GM23338 (cell line): ENCODE measurements at regions not wholly inside any gene's neighbourhood (a gene's known extent, or its start where the extent isn't known, plus 50 kb on each side); places are given as distances from the start of the nearest gene placed in this dataset.

Experiments
- ATAC-seq: fragments of 200-7000 bp; cut with Tn5 transposase; 3 replicates; pipeline ENCODE4 v1.9.1; 2020
- DNase-seq: peaks from one replicate; pipeline ENCODE4 v3.0.0-alpha.2; 2015; ENCODE audit warnings: low spot score
- H2AFZ ChIP-seq: fragments of 200-600 bp; sonication (generic); 2 replicates; pipeline ENCODE4 v1.8.0; 2016; ENCODE audit warnings: antibody characterized with exemption, mild to moderate bottlenecking, moderate library complexity
- H3F3A ChIP-seq: fragments of 200-600 bp; sonication (generic); replicated peaks from 2 replicates; pipeline ENCODE4 v1.8.0; 2017; ENCODE audit warnings: antibody characterized with exemption, mixed run types, low read depth
- H3K27ac ChIP-seq: fragments of 200-600 bp; sonication (generic); 2 replicates; pipeline ENCODE4 v1.6.1; 2016; ENCODE audit warnings: low read depth
- H3K27me3 ChIP-seq: fragments of 200-600 bp; sonication (generic); 2 replicates; pipeline ENCODE4 v1.8.0; 2016; ENCODE audit warnings: mild to moderate bottlenecking, mixed run types, moderate library complexity; ENCODE audit not compliant: insufficient read depth
- H3K36me3 ChIP-seq: fragments of 200-600 bp; sonication (generic); 2 replicates; pipeline ENCODE4 v1.8.0; 2016; ENCODE audit warnings: mild to moderate bottlenecking; ENCODE audit not compliant: insufficient read depth
- H3K4me1 ChIP-seq: fragments of 200-600 bp; sonication (generic); 2 replicates; pipeline ENCODE4 v1.8.0; 2016; ENCODE audit warnings: mild to moderate bottlenecking, moderate library complexity; ENCODE audit not compliant: insufficient read depth
- H3K4me2 ChIP-seq: fragments of 200-600 bp; sonication (generic); 2 replicates; pipeline ENCODE4 v1.7.1; 2017; ENCODE audit warnings: mixed run types
- H3K4me3 ChIP-seq: fragments of 200-600 bp; sonication (generic); 2 replicates; pipeline ENCODE4 v1.6.1; 2016; ENCODE audit warnings: mixed run types
- H3K79me2 ChIP-seq: fragments of 200-600 bp; sonication (generic); replicated peaks from 2 replicates; pipeline ENCODE4 v1.8.0; 2017; ENCODE audit warnings: mild to moderate bottlenecking; ENCODE audit not compliant: insufficient read depth
- H3K9me2 ChIP-seq: fragments of 200-600 bp; sonication (generic); 2 replicates; pipeline ENCODE4 v1.8.0; 2017; ENCODE audit not compliant: insufficient read depth
- H4K20me1 ChIP-seq: fragments of 200-600 bp; sonication (generic); replicated peaks from 2 replicates; pipeline ENCODE4 v1.8.0; 2017; ENCODE audit warnings: mild to moderate bottlenecking; ENCODE audit not compliant: insufficient read depth
- H3K27ac Mint-ChIP-seq: 2 replicates; pipeline ENCODE4 v1.8.0; 2020; ENCODE audit warnings: inconsistent platforms, mild to moderate bottlenecking, moderate library complexity, mixed read lengths
- H3K27me3 Mint-ChIP-seq: 3 replicates; pipeline ENCODE4 v1.8.0; 2022; ENCODE audit warnings: low read depth, mild to moderate bottlenecking, moderate library complexity, mixed read lengths, inconsistent platforms; ENCODE audit not compliant: insufficient read depth, poor library complexity
- H3K36me3 Mint-ChIP-seq: 3 replicates; pipeline ENCODE4 v1.8.0; 2021; ENCODE audit warnings: low read depth, mild to moderate bottlenecking, inconsistent platforms, moderate library complexity, mixed read lengths
- H3K4me1 Mint-ChIP-seq: 3 replicates; pipeline ENCODE4 v1.8.0; 2020; ENCODE audit warnings: mild to moderate bottlenecking, inconsistent platforms, mixed read lengths
- H3K4me3 Mint-ChIP-seq: 3 replicates; pipeline ENCODE4 v1.8.0; 2021; ENCODE audit warnings: moderate library complexity, mild to moderate bottlenecking, inconsistent platforms, mixed read lengths
- H3K9me3 Mint-ChIP-seq: 3 replicates; pipeline ENCODE4 v1.8.0; 2020; ENCODE audit warnings: moderate library complexity, mild to moderate bottlenecking, inconsistent platforms, mixed read lengths
- CREB1 ChIP-seq: fragments of 250-450 bp; sonication (Bioruptor Pico); IDR thresholded peaks from 2 replicates; pipeline ENCODE4 v1.5.0; 2020; ENCODE audit warnings: low read depth, mild to moderate bottlenecking, moderate library complexity
- CTCF ChIP-seq, 2 experiments: fragments of 200-600 bp in 1 of 2; sonication (generic) in 1 of 2; conservative IDR thresholded peaks; 2 replicates each; pipeline versions ENCODE4 v1.5.1 to v1.6.1; 2016 to 2017; ENCODE audit warnings: antibody characterized with exemption in 2 of 2, low read depth in 2 of 2, mild to moderate bottlenecking in 2 of 2, moderate library complexity in 1 of 2
- ETS1 ChIP-seq: IDR thresholded peaks from 2 replicates; pipeline ENCODE4 v1.6.1; 2016; ENCODE audit warnings: antibody characterized with exemption
- EZH2 ChIP-seq: fragments of 200-600 bp; sonication (generic); IDR thresholded peaks from one replicate; pipeline ENCODE4 v1.8.0; 2017; ENCODE audit warnings: antibody characterized with exemption, mild to moderate bottlenecking, low read depth; ENCODE audit not compliant: unreplicated experiment
- EZH2phosphoT487 ChIP-seq: fragments of 200-600 bp; sonication (generic); IDR thresholded peaks from one replicate; pipeline ENCODE4 v1.8.1; 2018; ENCODE audit warnings: antibody characterized with exemption; ENCODE audit not compliant: unreplicated experiment
- JUNB ChIP-seq: IDR thresholded peaks from one replicate; pipeline ENCODE4 v1.6.1; 2016; ENCODE audit warnings: antibody characterized with exemption; ENCODE audit not compliant: unreplicated experiment
- NANOG ChIP-seq: IDR thresholded peaks from 2 replicates; pipeline ENCODE4 v1.6.1; 2016; ENCODE audit warnings: antibody characterized with exemption, borderline replicate concordance
- POLR2AphosphoS5 ChIP-seq: IDR thresholded peaks from 2 replicates; pipeline ENCODE4 v1.6.1; 2016; ENCODE audit warnings: antibody characterized with exemption, low read depth
- REST ChIP-seq: IDR thresholded peaks from one replicate; pipeline ENCODE4 v1.6.1; 2018; ENCODE audit warnings: antibody characterized with exemption; ENCODE audit not compliant: unreplicated experiment
- STAT1 ChIP-seq: IDR thresholded peaks from one replicate; pipeline ENCODE4 v1.6.1; 2016; ENCODE audit warnings: antibody characterized with exemption; ENCODE audit not compliant: unreplicated experiment
- ZNF114 ChIP-seq: fragments of 250-450 bp; sonication (Bioruptor Pico); IDR thresholded peaks from 2 replicates; pipeline ENCODE4 v1.5.0; 2020; ENCODE audit warnings: mild to moderate bottlenecking, moderate library complexity
- ZNF331 ChIP-seq: fragments of 250-450 bp; sonication (Bioruptor Pico); IDR thresholded peaks from 2 replicates; pipeline ENCODE4 v1.5.0; 2020; ENCODE audit warnings: low read depth, mild to moderate bottlenecking, moderate library complexity
- ZNF462 ChIP-seq: fragments of 250-450 bp; sonication (Bioruptor Pico); IDR thresholded peaks from 2 replicates; pipeline ENCODE4 v1.5.0; 2020; ENCODE audit warnings: mild to moderate bottlenecking, moderate library complexity

- H3K9me2 ChIP-seq = no peaks in the 10 kb centered on the region
These were observed 1405.9 kb upstream of the ALCAM start for GRCh38 chr3:103960819-103961218.

More at GRCh38 chr3:103960819-103961218, 1405.9 kb upstream of the ALCAM start:
- H2AFZ ChIP-seq = no peak overlapping the region
- TF ChIP-seq REST = no peak
- TF ChIP-seq JUNB = no peak
- no peak for TF ChIP-seq CREB1 (CRISPR knock-in tag)
- no peak for TF ChIP-seq CTCF (conservative IDR thresholded peaks at IDR 0.05; ENCODE audit: low read depth in 2 of 2)
- TF ChIP-seq STAT1 = no peak
- TF ChIP-seq ETS1 = no peak
- no peak for TF ChIP-seq ZNF331 (CRISPR knock-in tag)
- no peak for TF ChIP-seq EZH2
- TF ChIP-seq NANOG = no peak
- no peak for TF ChIP-seq ZNF114
- TF ChIP-seq EZH2phosphoT487 = no peak
- TF ChIP-seq ZNF462 (CRISPR knock-in tag) = no peak
- TF ChIP-seq POLR2AphosphoS5 = no peak
- no peaks in the 10 kb centered on the region for H3K27me3 ChIP-seq
- H3K27ac ChIP-seq = no peak overlapping the region
- no peaks in the 10 kb centered on the region for H3K79me2 ChIP-seq
- peaks cover 3% of the 10 kb centered on the region; the same call in 1 of the 3 replicates for H3K9me3 Mint-ChIP-seq
- no peak for ATAC-seq
- no peaks in the 10 kb centered on the region for H3F3A ChIP-seq
- no peak for DNase-seq
- H3K27me3 Mint-ChIP-seq = no peaks in the 10 kb centered on the region
- no peaks in the 10 kb centered on the region for H4K20me1 ChIP-seq
- H3K36me3 Mint-ChIP-seq = peaks cover 3% of the 10 kb centered on the region; the same call in 1 of the 3 replicates
- H3K4me2 ChIP-seq = no peak overlapping the region
- peaks cover 5% of the 10 kb centered on the region; the same call in 1 of the 3 replicates for H3K4me1 Mint-ChIP-seq
- H3K4me3 ChIP-seq = no peak overlapping the region
- no peak overlapping the region for H3K4me3 Mint-ChIP-seq
- no peaks in the 10 kb centered on the region for H3K36me3 ChIP-seq
- no peaks in the 10 kb centered on the region for H3K4me1 ChIP-seq
- no peak overlapping the region for H3K27ac Mint-ChIP-seq
